ENCODE measurements at regions not wholly inside any gene's neighbourhood (a gene's known extent, or its start where the extent isn't known, plus 50 kb on each side); places are given as distances from the start of the nearest gene placed in this dataset.

GRCh38 chr5:124466011-124466410 lies 280.4 kb downstream of the ZNF608 start:
- no peak for DNase-seq (ENCODE audit: low read depth, low spot score)

GRCh38 chr5:124463851-124464250 lies 282.6 kb downstream of the ZNF608 start:
- DNase-seq (ENCODE audit: low read depth, low spot score) = no peak

- no peak for DNase-seq (ENCODE audit: low read depth, low spot score)
These were observed 283.7 kb downstream of the ZNF608 start for GRCh38 chr5:124462751-124463150.

GRCh38 chr5:124461941-124462340 lies 284.5 kb downstream of the ZNF608 start:
- no peak for DNase-seq (ENCODE audit: low read depth, low spot score)

GRCh38 chr5:124461157-124461556 lies 285.3 kb downstream of the ZNF608 start:
- no peak for DNase-seq (ENCODE audit: low read depth, low spot score)

GRCh38 chr5:124460642-124461041 lies 285.8 kb downstream of the ZNF608 start:
- DNase-seq (ENCODE audit: low read depth, low spot score) = no peak

- no peak for DNase-seq (ENCODE audit: low read depth, low spot score)
These were observed 286.5 kb downstream of the ZNF608 start for GRCh38 chr5:124459984-124460383.

- DNase-seq (ENCODE audit: low read depth, low spot score) = no peak
These were observed 288.5 kb downstream of the ZNF608 start for GRCh38 chr5:124457901-124458300.

GRCh38 chr5:124457101-124457500 lies 289.3 kb downstream of the ZNF608 start:
- no peak for DNase-seq (ENCODE audit: low read depth, low spot score)

GRCh38 chr5:124456249-124456648 lies 290.2 kb downstream of the ZNF608 start:
- DNase-seq (ENCODE audit: low read depth, low spot score) = no peak

GRCh38 chr5:124454081-124454480 lies 292.4 kb downstream of the ZNF608 start:
- no peak for DNase-seq (ENCODE audit: low read depth, low spot score)

- DNase-seq (ENCODE audit: low read depth, low spot score) = peak; percentile 56
These were observed 293.0 kb downstream of the ZNF608 start for GRCh38 chr5:124453221-124454051.

GRCh38 chr5:124452412-124452811 lies 294.0 kb downstream of the ZNF608 start:
- DNase-seq (ENCODE audit: low read depth, low spot score) = no peak

- DNase-seq (ENCODE audit: low read depth, low spot score) = no peak
These were observed 294.6 kb downstream of the ZNF608 start for GRCh38 chr5:124451721-124452383.

GRCh38 chr5:124446120-124446519 lies 300.3 kb downstream of the ZNF608 start:
- DNase-seq (ENCODE audit: low read depth, low spot score) = no peak

- DNase-seq (ENCODE audit: low read depth, low spot score) = no peak
These were observed 301.3 kb downstream of the ZNF608 start for GRCh38 chr5:124445070-124445619.

- DNase-seq (ENCODE audit: low read depth, low spot score) = no peak
These were observed 302.2 kb downstream of the ZNF608 start for GRCh38 chr5:124444147-124444775.

GRCh38 chr5:124440471-124440870 lies 306.0 kb downstream of the ZNF608 start:
- no peak for DNase-seq (ENCODE audit: low read depth, low spot score)

GRCh38 chr5:124439609-124440008 lies 306.8 kb downstream of the ZNF608 start:
- DNase-seq (ENCODE audit: low read depth, low spot score) = no peak

- DNase-seq (ENCODE audit: low read depth, low spot score) = no peak
These were observed 307.5 kb downstream of the ZNF608 start for GRCh38 chr5:124438903-124439281.

- no peak for DNase-seq (ENCODE audit: low read depth, low spot score)
These were observed 308.2 kb downstream of the ZNF608 start for GRCh38 chr5:124438026-124438902.

Data from smooth muscle cell of the brain vasculature (primary cell).